HG03575 (cell line): ENCODE measurements at regions not wholly inside any gene's neighbourhood (a gene's known extent, or its start where the extent isn't known, plus 50 kb on each side); places are given as distances from the start of the nearest gene placed in this dataset.

ENCODE experiments used
- ATAC-seq: cut with Tn5 transposase; IDR thresholded peaks from one replicate; pipeline ENCODE4 v1.9.1; 2021; ENCODE audit not compliant: unreplicated experiment, insufficient number of reproducible peaks, low FRiP score; ENCODE audit errors: extremely low read depth

GRCh38 chr6:23145781-23146180 is 576.4 kb downstream of the HDGFL1 start:
- ATAC-seq: no peak

GRCh38 chr6:23154159-23154558 is 584.8 kb downstream of the HDGFL1 start:
- ATAC-seq: no peak

- ATAC-seq: no peak
Observed at GRCh38 chr6:23170049-23170448, 600.7 kb downstream of the HDGFL1 start.

- ATAC-seq: no peak
Observed at GRCh38 chr6:23173234-23173633, 603.9 kb downstream of the HDGFL1 start.

- ATAC-seq: no peak
Observed at GRCh38 chr6:23174781-23175361, 605.5 kb downstream of the HDGFL1 start.

GRCh38 chr6:23175391-23175790 is 606.0 kb downstream of the HDGFL1 start:
- no peak for ATAC-seq

- ATAC-seq: no peak
Observed at GRCh38 chr6:23176471-23176870, 607.1 kb downstream of the HDGFL1 start.

GRCh38 chr6:23176883-23177282 is 607.5 kb downstream of the HDGFL1 start:
- no peak for ATAC-seq

GRCh38 chr6:23177806-23178205 is 608.4 kb downstream of the HDGFL1 start:
- ATAC-seq: no peak

GRCh38 chr6:23179994-23180393 is 610.6 kb downstream of the HDGFL1 start:
- no peak for ATAC-seq

- no peak for ATAC-seq
Observed at GRCh38 chr6:23180504-23181293, 611.3 kb downstream of the HDGFL1 start.

- ATAC-seq: no peak
Observed at GRCh38 chr6:23181356-23182110, 612.2 kb downstream of the HDGFL1 start.

- ATAC-seq: no peak
Observed at GRCh38 chr6:23183846-23184245, 614.5 kb downstream of the HDGFL1 start.

- no peak for ATAC-seq
Observed at GRCh38 chr6:23184351-23184750, 615.0 kb downstream of the HDGFL1 start.

GRCh38 chr6:23195487-23195886 is 626.1 kb downstream of the HDGFL1 start:
- ATAC-seq: no peak

- ATAC-seq: no peak
Observed at GRCh38 chr6:23199541-23199940, 630.2 kb downstream of the HDGFL1 start.

GRCh38 chr6:23200946-23201345 is 631.6 kb downstream of the HDGFL1 start:
- ATAC-seq: no peak

- no peak for ATAC-seq
Observed at GRCh38 chr6:23202207-23202606, 632.8 kb downstream of the HDGFL1 start.

- ATAC-seq: no peak
Observed at GRCh38 chr6:23212398-23212797, 643.0 kb downstream of the HDGFL1 start.

- ATAC-seq: no peak
Observed at GRCh38 chr6:23213193-23213592, 643.8 kb downstream of the HDGFL1 start.
